Mucosa of gallbladder (tissue), 1 donor: ENCODE measurements at regions not wholly inside any gene's neighbourhood (a gene's known extent, or its start where the extent isn't known, plus 50 kb on each side); places are given as distances from the start of the nearest gene placed in this dataset.
"Not testable (repeated sequence)": the region's sequence is repeated elsewhere in the genome, so short reads cannot be mapped to it uniquely, and the experiment has no call there.

Experiments used
- DNase-seq: peaks from one replicate; pipeline ENCODE4 v3.0.0-alpha.2; 2020; ENCODE audit warnings: low spot score
- donor health status: DM: no; HTN: no; CAD: no.

- DNase-seq, result peak; percentile 36
Observed at GRCh38 chr9:30120666-30121065, 2263.8 kb upstream of the ACO1 start.

GRCh38 chr9:30121611-30122010 is 2262.8 kb upstream of the ACO1 start:
- no peak for DNase-seq

DNA sequence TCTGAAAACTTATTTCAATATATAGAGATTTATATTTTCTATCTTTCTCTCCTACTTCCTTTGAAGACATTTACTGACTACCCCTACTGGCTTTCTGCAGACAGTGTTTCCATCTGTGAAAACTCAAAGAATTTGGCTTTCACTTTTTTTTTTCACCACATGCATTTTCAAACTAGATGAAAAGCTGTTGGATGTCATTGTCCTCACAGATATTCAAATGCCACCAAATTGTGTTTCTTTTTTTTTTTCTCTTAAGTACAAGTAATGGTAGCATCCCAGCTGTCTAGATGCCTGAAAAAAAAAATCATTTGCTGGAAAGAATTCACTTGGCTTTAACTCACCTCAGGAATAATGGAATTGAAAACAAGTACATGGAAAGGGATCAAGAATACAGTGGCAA is 2258.6 kb upstream of the ACO1 start:
- DNase-seq, result no peak

- no peak for DNase-seq
Observed at GRCh38 chr9:30127371-30127770, 2257.1 kb upstream of the ACO1 start.

GRCh38 chr9:30140407-30140806 is 2244.0 kb upstream of the ACO1 start:
- no peak for DNase-seq

GRCh38 chr9:30160570-30160969 is 2223.9 kb upstream of the ACO1 start:
- DNase-seq, result no peak

GRCh38 chr9:30172206-30172605 is 2212.2 kb upstream of the ACO1 start:
- DNase-seq, result no peak

GRCh38 chr9:30178610-30179009 is 2205.8 kb upstream of the ACO1 start:
- no peak for DNase-seq

- no peak for DNase-seq
Observed at GRCh38 chr9:30193421-30193820, 2191.0 kb upstream of the ACO1 start.

DNA sequence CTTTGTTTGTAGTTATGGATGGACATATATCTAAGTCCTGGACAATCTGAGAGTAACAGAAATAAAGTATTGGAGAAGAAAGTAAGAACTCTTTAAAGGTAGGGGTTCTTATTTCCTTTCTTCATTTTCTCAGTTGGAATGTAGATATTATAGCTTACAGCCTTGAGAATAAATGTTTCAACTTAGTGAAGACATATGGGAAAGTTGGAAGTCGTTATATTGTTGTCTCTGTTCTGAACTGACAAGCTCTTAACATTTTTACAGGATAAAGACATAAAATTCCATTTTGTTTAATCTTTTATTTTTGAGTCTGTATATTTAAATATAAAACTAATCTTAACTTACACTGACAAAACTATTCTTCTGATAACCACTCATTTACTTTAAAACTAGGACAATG is 2187.5 kb upstream of the ACO1 start:
- DNase-seq, result no peak

DNA sequence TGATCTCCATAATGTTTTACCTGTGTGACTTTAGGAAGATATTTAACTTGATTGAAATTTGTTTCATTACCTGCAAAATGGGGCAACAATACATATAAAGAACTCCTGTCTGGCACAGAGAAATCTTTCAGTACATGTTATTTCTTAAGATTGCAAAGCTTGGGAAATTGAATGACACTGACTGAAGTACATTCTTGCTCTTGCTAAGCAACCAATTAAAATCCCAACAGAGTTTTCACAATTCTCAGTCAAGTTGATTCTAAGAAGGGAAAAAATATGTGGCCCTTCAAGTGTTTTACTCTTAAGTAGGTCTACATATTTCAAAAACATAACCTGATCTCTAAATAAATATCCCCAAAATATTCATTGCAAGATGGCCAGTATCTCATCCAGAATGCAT is 2187.0 kb upstream of the ACO1 start:
- DNase-seq, result no peak

DNA sequence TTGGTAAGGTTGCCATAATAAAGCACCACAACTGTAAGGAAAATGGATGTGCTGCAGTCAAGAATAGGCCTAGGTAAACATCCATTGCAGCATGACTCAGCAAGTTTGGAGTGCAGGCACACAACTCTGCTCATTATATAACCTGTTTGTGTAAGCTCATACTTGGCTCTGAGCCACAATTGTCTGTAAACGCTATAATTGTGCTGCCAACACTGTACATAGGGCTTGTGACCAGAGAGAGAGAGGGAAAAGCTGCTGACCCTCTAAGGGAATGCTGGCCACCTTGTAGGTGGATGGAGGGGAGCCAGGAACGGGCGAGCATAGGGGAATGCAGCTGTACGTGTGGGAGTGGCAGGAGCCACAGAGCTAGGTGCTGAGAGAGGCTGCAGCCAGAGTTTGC is 2186.5 kb upstream of the ACO1 start:
- no peak for DNase-seq

- DNase-seq, result no peak
Observed at GRCh38 chr9:30198463-30199309, 2185.8 kb upstream of the ACO1 start.

DNA sequence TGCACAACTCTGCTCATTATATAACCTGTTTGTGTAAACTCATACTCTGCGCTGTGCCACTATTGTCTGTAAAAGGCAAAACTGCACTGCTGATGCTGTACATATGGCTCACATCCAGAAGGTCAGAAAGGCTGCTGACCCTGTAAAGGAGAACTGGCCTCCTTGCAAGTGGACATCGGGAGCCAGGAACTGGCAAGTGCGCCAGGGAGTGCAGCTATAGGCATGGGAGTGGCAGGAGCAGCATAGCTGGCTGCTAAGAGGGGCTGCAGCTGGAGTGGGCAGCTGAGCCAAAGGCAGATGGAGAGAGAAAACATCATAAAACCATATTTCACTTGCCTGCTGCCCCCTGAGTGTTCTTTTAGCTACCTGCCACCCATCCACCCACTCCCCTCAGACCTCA is 2183.4 kb upstream of the ACO1 start:
- DNase-seq, result no peak

GRCh38 chr9:30235068-30235467 is 2149.4 kb upstream of the ACO1 start:
- DNase-seq, result no peak

DNA sequence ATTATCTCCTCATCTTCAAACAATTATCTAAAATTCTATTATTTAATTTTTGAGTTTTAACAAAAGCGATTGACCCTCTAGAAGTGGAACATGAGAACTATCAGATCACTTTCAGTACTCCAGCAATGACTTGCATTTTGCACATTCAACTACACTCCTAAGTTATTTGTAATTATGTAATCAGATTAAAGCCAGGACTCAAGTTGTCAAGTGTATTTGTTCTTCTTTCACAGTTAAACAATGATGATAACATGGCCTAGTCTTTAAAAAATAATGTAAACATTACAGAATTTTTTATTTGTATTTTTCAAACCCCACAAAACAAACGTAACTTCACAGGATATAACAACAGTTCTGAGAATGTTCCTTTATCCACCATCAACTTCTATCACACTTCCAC is 2148.9 kb upstream of the ACO1 start:
- DNase-seq, result no peak

DNA sequence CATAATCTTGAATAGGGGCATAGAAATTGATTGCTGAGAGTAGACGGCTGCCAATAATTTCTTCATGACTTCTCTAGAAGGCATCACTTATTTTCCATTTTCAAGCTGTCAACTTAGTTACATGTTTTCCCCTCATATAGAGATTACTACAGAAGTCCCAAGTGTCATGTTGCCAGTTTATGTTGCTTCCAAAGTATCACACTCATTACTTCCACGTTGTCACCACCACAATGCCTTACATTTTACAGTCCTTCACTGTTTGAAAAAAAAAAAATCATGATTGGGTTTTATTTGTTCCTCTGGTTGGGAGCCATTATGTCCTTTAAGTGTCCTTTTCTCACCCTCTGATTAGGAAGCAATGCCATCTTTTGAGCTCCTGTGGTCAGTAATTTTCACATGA is 2144.6 kb upstream of the ACO1 start:
- DNase-seq, result no peak

- no peak for DNase-seq
Observed at GRCh38 chr9:30243467-30243866, 2141.0 kb upstream of the ACO1 start.

- no peak for DNase-seq
Observed at GRCh38 chr9:30244877-30245276, 2139.6 kb upstream of the ACO1 start.

DNA sequence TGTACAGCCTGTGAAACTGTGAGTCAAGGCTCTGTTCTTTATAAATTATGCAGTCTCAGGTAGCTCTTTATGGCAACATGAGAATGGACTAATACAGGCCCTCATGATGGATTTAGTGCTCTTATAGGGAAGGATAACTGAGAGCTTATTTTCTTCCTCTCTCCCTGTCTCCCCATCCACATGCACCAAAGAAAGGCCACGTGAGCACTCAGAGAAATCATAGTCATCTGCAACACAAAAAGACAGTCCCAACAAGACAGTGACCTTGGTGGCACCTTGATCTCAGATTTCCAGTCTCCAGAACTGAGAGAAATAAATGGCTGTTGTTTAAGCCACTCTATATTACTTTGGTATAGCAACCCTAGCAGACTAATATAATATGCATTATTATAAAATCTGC is 2133.6 kb upstream of the ACO1 start:
- no peak for DNase-seq

DNA sequence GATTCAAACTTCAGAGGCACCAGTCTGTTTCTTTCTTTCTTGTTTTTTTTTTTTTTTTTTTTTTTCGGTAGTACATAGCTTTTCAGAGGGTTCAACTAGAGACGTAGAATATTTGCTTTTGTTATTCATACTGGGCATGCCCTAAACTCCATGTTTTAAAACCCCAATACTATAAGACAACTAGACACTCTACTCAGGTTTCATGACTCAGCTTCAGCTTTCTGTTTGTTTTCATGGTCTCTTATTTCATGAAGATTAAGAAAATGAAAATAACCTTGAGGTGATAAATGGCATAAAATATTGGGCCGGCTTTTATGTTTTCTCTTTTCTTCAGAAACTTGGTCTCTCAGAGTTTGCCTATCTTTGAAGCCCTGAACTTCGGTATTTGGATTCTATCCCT is 2126.3 kb upstream of the ACO1 start:
- no peak for DNase-seq

DNA sequence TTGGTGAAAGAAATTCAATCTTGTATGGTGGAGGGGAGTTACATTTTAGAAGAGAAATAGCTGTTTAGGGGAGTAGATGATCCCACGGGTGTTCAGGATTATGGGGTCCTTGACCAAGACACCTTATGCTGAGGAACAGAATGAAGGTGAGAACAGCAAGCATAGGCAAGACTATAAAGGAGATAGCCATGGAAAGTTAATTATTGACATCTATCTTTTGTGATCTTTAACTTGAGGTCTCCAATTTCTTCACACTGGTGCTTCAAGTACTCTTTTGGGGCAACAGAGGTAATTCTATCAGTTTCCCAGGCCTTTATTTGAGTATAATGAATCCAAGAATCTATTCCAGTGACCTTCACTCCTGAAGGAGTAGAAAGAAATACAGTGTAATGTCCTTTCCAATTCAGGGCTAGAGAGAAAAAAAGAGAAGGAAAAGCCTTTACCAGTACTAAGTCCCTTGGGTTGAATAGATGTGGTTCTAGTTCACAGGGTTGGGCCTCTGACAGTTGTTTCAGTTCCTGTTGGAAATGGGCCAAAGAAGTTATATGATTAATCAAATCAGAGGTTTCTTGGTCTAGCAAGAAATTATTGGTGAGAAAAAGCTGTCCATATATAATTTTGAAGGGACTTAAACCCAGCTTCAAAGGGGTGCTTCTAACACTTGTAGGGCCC is 2104.1 kb upstream of the ACO1 start:
- DNase-seq, result no peak

GRCh38 chr9:30289435-30289834 is 2095.0 kb upstream of the ACO1 start:
- no peak for DNase-seq

DNA sequence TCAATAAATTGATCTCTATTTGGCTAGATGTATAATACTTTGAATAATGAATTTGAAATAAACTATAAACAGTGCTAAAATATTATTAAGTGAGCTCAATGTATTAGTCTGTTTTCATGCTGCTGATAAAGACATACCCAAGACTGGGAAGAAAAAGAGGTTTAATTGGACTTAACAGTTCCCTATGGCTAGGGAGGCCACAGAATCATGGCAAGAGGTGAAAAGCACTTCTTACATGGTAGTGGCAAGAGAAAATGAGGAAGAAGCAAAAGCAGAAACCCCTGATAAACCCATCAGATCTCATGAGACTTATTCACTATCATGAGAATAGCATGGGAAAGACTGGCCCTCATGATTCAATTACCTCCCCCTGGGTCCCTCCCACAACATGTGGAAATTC is 2092.4 kb upstream of the ACO1 start:
- DNase-seq, result not testable (repeated sequence)
